Astrocyte of the spinal cord (primary cell): ENCODE measurements at regions not wholly inside any gene's neighbourhood (a gene's known extent, or its start where the extent isn't known, plus 50 kb on each side); places are given as distances from the start of the nearest gene placed in this dataset.

Experiments used
- DNase-seq: peaks from one replicate; pipeline ENCODE4 v3.0.0; 2011; ENCODE audit warnings: low read depth, low spot score
- H3K4me3 ChIP-seq: 2 replicates; pipeline ENCODE4 v1.5.1; 2011; ENCODE audit warnings: low read depth, mild to moderate bottlenecking, low read length, moderate library complexity
- in situ Hi-C: cut with HindIII; loops from 2 replicates; pipeline ENCODE4 v1.10.0; 2017; ENCODE audit warnings: low sequenced_read_pairs
- TF ChIP-seq, protein P1 (sequence below): IDR thresholded peaks from 2 replicates; pipeline ENCODE4 v1.5.1; 2012; ENCODE audit warnings: low read depth, mild to moderate bottlenecking, low read length, inconsistent platforms

DNA sequence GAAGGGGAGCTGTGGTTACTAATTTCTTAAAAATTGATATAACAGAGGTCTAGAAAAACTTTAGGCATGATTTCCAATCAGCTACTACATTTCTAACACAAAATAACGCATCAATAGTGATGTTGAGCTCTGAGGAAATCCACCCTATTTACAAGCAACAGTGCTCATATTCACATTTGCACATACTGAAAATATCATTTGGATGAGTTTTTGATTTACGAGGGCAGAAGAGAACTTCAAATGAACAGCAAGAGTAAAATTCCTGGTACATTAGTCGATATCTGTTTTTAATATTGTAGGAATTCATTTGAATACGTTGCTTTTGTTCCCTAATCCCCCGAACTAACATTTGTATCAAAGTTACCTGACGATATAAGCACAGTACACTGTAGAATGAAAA lies 761.0 kb upstream of the POU3F3 start:
- no peak for DNase-seq
- no peak overlapping the region for H3K4me3 ChIP-seq
- in situ Hi-C loops, result no loop called here
- TF ChIP-seq, protein P1, sequence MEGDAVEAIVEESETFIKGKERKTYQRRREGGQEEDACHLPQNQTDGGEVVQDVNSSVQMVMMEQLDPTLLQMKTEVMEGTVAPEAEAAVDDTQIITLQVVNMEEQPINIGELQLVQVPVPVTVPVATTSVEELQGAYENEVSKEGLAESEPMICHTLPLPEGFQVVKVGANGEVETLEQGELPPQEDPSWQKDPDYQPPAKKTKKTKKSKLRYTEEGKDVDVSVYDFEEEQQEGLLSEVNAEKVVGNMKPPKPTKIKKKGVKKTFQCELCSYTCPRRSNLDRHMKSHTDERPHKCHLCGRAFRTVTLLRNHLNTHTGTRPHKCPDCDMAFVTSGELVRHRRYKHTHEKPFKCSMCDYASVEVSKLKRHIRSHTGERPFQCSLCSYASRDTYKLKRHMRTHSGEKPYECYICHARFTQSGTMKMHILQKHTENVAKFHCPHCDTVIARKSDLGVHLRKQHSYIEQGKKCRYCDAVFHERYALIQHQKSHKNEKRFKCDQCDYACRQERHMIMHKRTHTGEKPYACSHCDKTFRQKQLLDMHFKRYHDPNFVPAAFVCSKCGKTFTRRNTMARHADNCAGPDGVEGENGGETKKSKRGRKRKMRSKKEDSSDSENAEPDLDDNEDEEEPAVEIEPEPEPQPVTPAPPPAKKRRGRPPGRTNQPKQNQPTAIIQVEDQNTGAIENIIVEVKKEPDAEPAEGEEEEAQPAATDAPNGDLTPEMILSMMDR, result no peak

DNA sequence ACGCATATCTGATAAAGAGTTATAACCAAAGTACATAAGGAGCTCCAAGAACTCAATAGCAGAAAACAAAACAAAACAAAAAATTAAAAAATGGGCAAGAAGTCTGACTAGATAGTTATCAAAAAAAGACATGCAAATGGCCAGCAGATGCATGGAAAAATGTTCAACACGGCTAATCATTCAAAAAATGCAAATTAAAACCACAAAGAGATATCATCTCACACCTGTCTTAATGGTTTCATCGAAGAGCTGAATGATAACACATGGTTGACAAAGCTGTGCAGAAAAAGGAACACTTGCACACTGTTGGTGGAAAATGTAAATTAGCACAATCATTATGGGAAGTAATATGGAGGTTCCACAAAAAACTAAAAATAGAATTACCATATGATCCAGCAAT lies 751.3 kb upstream of the POU3F3 start:
- in situ Hi-C loops, result no loop called here
- H3K4me3 ChIP-seq, result no peak overlapping the region
- TF ChIP-seq, protein P1, result no peak
- DNase-seq, result no peak

DNA sequence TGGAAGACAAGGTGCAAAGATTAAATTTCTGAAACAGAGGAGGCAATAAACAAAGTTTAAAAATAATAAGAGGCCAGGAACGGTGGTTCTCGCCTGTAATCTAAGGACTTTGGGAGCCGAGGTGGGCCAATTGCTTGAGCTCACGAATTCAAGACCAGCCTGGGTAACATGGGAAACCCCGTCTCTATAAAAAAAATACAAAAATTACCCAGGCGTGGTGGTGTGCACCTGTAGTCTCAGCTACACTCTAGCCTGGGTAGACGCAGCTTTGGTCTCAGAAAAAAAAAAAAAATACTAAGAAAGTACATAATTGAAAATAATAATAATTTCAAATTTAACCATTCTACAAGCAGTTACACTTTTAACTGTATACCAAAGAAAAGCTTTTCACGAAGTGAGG lies 744.6 kb upstream of the POU3F3 start:
- in situ Hi-C loops, result no loop called here
- TF ChIP-seq, protein P1, result no peak
- no peak overlapping the region for H3K4me3 ChIP-seq
- DNase-seq, result no peak

DNA sequence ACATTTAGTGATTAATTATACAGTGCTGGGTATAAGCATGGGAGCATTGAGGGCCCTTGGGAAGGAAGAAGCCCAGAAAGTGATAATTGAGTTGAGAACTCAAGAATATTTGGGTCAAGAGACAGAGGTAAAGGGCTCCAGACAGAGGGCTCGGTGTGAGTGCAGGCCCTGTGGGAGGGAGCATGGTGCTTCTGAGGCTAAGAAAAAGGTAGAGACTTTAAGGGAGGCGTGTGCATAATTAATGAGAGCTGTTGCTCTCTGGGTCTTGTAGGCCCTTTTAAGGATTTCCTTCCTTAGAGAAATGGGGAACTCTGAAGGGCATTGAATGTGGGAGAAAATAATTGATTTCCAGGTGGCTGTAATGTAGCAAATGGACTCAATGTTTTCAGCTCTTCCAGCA lies 735.0 kb upstream of the POU3F3 start:
- TF ChIP-seq, protein P1, result no peak
- no peak overlapping the region for H3K4me3 ChIP-seq
- in situ Hi-C loops, result no loop called here
- no peak for DNase-seq

DNA sequence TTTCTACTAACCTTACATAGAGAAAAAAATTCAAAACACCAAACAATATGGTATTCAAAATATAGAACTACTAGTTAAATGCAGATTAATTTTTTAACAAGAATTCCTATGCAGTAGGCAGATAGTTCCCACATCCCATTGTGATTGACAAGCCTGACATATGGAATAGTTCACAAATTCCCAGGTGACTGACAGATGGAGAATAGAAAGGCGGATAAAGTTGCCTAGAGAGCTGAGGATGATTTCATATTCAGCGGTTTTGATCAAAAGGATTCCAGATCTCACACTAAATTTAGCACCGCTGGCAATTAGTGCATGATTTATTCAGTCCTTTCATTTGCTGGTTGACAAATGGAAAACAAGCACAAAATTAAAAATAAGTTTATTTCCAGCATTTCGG lies 733.7 kb upstream of the POU3F3 start:
- TF ChIP-seq, protein P1, result no peak
- no peak for DNase-seq
- H3K4me3 ChIP-seq, result no peak overlapping the region
- in situ Hi-C loops, result no loop called here

DNA sequence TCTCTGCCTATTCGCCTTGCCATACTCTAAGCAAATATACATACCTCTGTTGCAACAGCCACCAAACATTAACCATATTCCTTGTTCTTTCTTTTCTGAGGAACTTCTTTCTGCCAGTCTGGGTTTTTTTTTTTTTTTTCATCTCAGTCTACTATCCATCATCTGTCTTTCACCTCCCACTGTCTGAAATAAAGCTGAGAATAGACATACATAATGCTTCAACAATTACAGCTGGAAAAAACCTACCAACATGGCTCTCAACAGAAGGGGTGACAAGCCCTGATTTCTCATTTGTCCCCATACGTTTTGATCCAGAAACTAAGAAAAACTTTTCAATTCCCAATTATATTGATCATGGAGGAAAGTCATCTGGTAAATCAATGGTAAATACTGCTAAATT lies 728.8 kb upstream of the POU3F3 start:
- no peak overlapping the region for H3K4me3 ChIP-seq
- in situ Hi-C loops, result no loop called here
- DNase-seq, result no peak
- TF ChIP-seq, protein P1, result no peak
